Activated T-helper 1 cell treated with anti-CD3 and anti-CD28 coated beads, Interleukin-12 subunit alpha, Interleukin-12 subunit beta, Interleukin-2, Interleukin-4 antibody, amounts not matched to agents 30 ng/mL and 10 ng/mL and 1 ng/mL, durations not matched to agents 14 hours and 24 hours and 36 hours (primary cell): ENCODE measurements at regions not wholly inside any gene's neighbourhood (a gene's known extent, or its start where the extent isn't known, plus 50 kb on each side); places are given as distances from the start of the nearest gene placed in this dataset.
"Not testable (repeated sequence)": the region's sequence is repeated elsewhere in the genome, so short reads cannot be mapped to it uniquely, and the experiment has no call there.

Source experiments
- DNase-seq: peaks from one replicate; pipeline ENCODE4 v3.0.0; 2021; ENCODE audit warnings: low spot score
- H3K27ac Mint-ChIP-seq: one replicate; pipeline ENCODE4 v1.8.0; 2021; ENCODE audit warnings: mild to moderate bottlenecking, mixed read lengths
- H3K27me3 Mint-ChIP-seq: one replicate; pipeline ENCODE4 v1.8.0; 2022; ENCODE audit warnings: mild to moderate bottlenecking, moderate library complexity, mixed read lengths; ENCODE audit not compliant: insufficient read depth
- H3K36me3 Mint-ChIP-seq: one replicate; pipeline ENCODE4 v1.8.0; 2021; ENCODE audit warnings: low read depth, mixed read lengths
- H3K4me1 Mint-ChIP-seq: one replicate; pipeline ENCODE4 v1.8.0; 2021; ENCODE audit warnings: low read depth, mixed read lengths
- H3K4me3 Mint-ChIP-seq: one replicate; pipeline ENCODE4 v1.8.0; 2021; ENCODE audit warnings: mild to moderate bottlenecking, moderate library complexity, mixed read lengths
- H3K9me3 Mint-ChIP-seq: one replicate; pipeline ENCODE4 v1.8.0; 2021; ENCODE audit warnings: mixed read lengths
- intact Hi-C: fragments of 100-400 bp; cut with micrococcal nuclease; formaldehyde crosslinking; loops from one replicate; pipeline ENCODE4 v1.15.1; 2024

GRCh38 chr11:14573539-14574057 is 53.4 kb upstream of the PSMA1 start:
- H3K27ac Mint-ChIP-seq, DNase-seq, H3K4me3 Mint-ChIP-seq, H3K27me3 Mint-ChIP-seq: not testable (repeated sequence)
- Mint-ChIP-seq H3K36me3 (peaks cover 64% of the 10 kb centered on the region), H3K4me1 (peaks cover 68% of the 10 kb centered on the region), H3K9me3 (peaks cover 61% of the 10 kb centered on the region)
- intact Hi-C loops, result loop anchor here (10.0 kb wide), 1 partner anchor 499 kb away; no protein-coding TSS in a partner anchor

- Mint-ChIP-seq H3K27ac (peak overlapping the region; percentile 84), H3K4me3 (peak overlapping the region; percentile 44), H3K9me3 (peaks cover 52% of the 10 kb centered on the region), H3K36me3 (peaks cover 54% of the 10 kb centered on the region), H3K27me3 (no peaks in the 10 kb centered on the region), H3K4me1 (peaks cover 62% of the 10 kb centered on the region)
- intact Hi-C loops, result loop anchor here (1.0 to 10.0 kb wide), 3 partner anchors 33 to 502 kb away; no protein-coding TSS in a partner anchor
- DNase-seq, result no peak
These were observed 57.1 kb upstream of the PSMA1 start for GRCh38 chr11:14577292-14577691.

DNA sequence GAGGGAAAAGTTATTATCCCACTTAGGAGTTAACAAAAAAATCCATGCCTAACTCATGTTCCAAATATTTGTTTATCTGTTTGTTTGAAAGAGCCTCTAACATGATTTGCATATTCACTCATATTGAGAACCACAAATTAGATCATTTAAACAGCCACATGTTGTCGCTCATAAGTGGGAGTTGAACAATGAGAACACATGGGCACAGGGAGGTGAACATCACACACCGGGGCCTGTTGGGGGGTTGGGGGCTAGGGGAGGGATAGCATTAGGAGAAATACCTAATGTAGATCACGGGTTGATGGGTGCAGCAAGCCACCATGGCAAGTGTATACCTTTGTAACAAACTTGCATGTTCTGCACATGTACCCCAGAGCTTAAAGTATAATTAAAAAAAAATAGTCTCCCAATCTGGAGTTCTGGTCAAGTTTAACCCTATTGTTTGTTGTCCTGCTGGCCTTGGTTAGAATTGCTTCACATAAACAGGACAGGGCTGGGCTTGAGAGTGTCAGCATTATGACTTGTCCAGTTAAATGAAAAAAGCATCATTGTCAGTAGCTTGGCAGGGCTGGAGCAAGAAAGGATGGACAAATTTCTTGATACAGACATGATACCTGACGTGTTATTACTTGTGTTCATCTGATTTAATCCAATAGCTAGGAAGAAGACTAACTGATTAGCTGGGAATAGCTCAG is 57.8 kb upstream of the PSMA1 start:
- Mint-ChIP-seq H3K27ac (peak overlapping the region; percentile 84), H3K27me3 (no peaks in the 10 kb centered on the region), H3K36me3 (peaks cover 51% of the 10 kb centered on the region), H3K9me3 (peaks cover 48% of the 10 kb centered on the region), H3K4me3 (peak overlapping the region; percentile 44), H3K4me1 (peaks cover 65% of the 10 kb centered on the region)
- peak; percentile 17 for DNase-seq
- intact Hi-C loops, result loop anchor here (1.0 to 10.0 kb wide), 11 partner anchors 34 to 503 kb away; partner anchors contain the start of gene PSMA1

- peak; percentile 76 for DNase-seq
These were observed 58.4 kb upstream of the PSMA1 start for GRCh38 chr11:14578541-14578956.

DNA sequence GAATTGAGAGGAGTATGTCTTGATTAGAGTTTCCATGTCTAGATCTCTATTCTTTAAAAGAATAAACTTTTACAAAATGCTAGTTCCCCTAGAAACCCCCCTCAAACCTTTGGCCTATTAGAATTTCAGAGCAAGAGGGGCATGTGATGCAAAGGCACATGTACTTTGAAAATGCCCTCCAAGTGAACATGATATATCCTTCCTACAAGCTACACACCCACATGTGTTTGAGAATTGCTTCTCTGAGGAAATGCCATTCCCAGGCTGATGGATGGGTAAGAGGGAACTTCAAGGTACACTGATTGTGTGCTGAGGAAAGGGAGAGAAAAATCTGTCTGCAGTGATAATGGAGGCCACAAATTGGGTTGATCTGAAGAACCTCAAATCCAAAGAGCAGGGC is 59.5 kb upstream of the PSMA1 start:
- Mint-ChIP-seq H3K4me1 (peaks cover 70% of the 10 kb centered on the region), H3K4me3 (peak overlapping the region; percentile 8), H3K9me3 (peaks cover 37% of the 10 kb centered on the region), H3K27me3 (no peaks in the 10 kb centered on the region), H3K27ac (peak overlapping the region; percentile 64), H3K36me3 (peaks cover 51% of the 10 kb centered on the region)
- intact Hi-C loops, result loop anchor here (2.0 to 10.0 kb wide), 2 partner anchors 243 to 505 kb away; no protein-coding TSS in a partner anchor
- DNase-seq, result no peak

More at GRCh38 chr11:14578541-14578956, 58.4 kb upstream of the PSMA1 start:
- peak overlapping the region; percentile 21 for H3K4me3 Mint-ChIP-seq
- peaks cover 53% of the 10 kb centered on the region for H3K36me3 Mint-ChIP-seq
- peaks cover 46% of the 10 kb centered on the region for H3K9me3 Mint-ChIP-seq
- H3K27ac Mint-ChIP-seq, result peak overlapping the region; percentile 84
- H3K4me1 Mint-ChIP-seq, result peaks cover 71% of the 10 kb centered on the region
- no peaks in the 10 kb centered on the region for H3K27me3 Mint-ChIP-seq
- intact Hi-C loops, result loop anchor here (1.0 to 10.0 kb wide), 9 partner anchors 34 to 504 kb away; partner anchors contain the start of gene PSMA1

DNA sequence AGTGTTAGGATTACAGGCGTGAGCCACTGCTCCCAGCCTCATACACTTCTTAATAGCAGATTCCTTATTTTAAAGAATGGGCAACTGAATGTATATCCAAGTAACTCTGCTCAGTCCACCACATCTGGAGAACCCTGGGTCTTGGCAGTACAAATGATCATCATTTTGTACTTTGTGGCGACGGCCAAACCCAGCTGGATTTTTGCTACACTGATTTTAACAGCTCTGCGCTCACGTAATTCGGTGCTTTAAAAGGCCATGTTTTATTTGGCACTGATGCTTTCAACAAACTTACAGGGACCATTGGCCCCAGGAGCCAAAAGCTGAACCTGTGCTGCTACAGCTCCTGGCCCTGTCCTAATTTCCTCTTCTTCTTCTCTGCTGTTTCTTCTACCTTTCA is 60.8 kb upstream of the PDE3B start:
- H3K9me3 Mint-ChIP-seq, result peaks cover 20% of the 10 kb centered on the region
- peaks cover 39% of the 10 kb centered on the region for H3K36me3 Mint-ChIP-seq
- no peak overlapping the region for H3K4me3 Mint-ChIP-seq
- H3K27me3 Mint-ChIP-seq, result no peaks in the 10 kb centered on the region
- H3K27ac Mint-ChIP-seq, result peak overlapping the region; percentile 64
- intact Hi-C loops, result no loop called here
- peaks cover 61% of the 10 kb centered on the region for H3K4me1 Mint-ChIP-seq
- DNase-seq, result no peak

DNA sequence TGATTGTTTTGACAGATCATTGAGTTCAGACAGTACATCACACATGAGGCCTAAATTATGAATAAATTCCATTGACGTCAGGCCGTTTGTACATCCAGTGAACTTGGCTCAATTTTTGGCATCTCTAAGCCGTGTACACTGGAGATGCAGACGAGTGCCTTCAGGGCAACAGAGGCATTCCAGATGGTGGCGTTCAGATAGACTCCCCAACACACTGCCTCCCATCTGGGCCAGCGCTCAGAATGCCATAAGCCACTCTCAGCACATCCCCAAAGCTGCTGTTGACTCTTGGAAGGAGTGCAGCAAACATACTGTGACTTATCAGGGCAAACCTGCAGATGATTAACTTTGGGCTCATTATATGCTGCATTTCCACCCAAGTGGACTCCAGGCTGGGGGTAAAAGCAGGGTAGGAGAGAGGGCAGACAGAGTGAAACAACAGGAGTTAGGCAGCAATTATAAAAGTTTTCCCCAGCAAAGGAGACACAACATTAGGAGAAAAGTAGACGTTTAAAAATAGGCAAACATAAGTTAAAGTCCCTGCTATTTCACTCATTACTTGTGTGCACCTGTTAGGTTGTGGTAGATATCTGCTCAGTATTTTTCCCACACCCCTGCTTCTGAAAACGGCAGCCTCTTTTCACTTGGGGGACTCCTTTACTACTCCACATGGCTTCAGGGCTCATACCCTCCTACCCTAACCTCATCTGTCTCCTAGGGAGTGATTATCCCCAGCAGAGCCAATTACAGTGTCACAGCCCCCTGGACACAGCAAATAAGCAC is 60.2 kb upstream of the PDE3B start:
- intact Hi-C loops, result no loop called here
- Mint-ChIP-seq H3K4me1 (peaks cover 59% of the 10 kb centered on the region), H3K9me3 (peaks cover 20% of the 10 kb centered on the region), H3K36me3 (peaks cover 45% of the 10 kb centered on the region), H3K4me3 (no peak overlapping the region), H3K27ac (peak overlapping the region; percentile 64), H3K27me3 (no peaks in the 10 kb centered on the region)
- no peak for DNase-seq

DNA sequence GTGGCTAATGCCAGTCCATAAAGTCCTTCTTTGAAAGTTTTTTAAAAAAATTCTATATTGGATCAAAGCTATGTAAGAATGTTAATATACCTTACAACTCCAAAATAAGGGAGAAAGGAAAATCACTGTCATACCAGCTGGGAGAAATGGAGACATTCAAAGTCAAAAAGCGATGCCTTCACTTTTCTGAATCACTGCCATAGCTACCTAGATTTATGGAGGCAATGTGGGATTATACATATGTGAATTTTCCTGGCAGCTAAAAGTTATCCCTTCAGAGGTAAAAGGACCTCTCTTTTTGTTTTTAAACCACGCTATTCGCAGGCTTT is 59.6 kb upstream of the PDE3B start:
- intact Hi-C loops, result no loop called here
- Mint-ChIP-seq H3K27ac (no peak overlapping the region), H3K27me3 (no peaks in the 10 kb centered on the region), H3K9me3 (peaks cover 20% of the 10 kb centered on the region), H3K36me3 (peaks cover 49% of the 10 kb centered on the region), H3K4me1 (peaks cover 57% of the 10 kb centered on the region), H3K4me3 (no peak overlapping the region)
- DNase-seq, result no peak

DNA sequence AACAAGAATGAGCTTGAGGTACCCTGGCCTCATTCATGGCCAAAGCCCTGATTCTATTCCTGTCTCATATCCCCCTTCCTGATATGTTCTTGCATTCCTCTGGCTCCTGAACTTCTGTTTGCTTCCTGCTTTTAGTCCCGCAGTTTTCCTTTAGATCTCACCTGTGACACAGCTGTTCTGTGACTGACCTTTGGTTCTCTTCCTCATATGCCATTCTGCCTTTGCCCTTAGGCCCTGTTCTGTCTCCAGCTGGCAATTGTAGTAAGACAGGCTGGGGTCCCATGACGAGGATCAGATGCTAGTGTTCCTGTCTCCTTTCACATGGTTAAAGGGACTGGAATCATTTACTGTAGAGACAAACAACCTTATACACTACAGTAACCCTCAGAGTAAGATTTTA is 59.0 kb upstream of the PDE3B start:
- Mint-ChIP-seq H3K9me3 (peaks cover 20% of the 10 kb centered on the region), H3K36me3 (peaks cover 52% of the 10 kb centered on the region), H3K4me3 (no peak overlapping the region), H3K27me3 (no peaks in the 10 kb centered on the region), H3K27ac (peak overlapping the region; percentile 18), H3K4me1 (peaks cover 54% of the 10 kb centered on the region)
- intact Hi-C loops, result no loop called here
- no peak for DNase-seq

DNA sequence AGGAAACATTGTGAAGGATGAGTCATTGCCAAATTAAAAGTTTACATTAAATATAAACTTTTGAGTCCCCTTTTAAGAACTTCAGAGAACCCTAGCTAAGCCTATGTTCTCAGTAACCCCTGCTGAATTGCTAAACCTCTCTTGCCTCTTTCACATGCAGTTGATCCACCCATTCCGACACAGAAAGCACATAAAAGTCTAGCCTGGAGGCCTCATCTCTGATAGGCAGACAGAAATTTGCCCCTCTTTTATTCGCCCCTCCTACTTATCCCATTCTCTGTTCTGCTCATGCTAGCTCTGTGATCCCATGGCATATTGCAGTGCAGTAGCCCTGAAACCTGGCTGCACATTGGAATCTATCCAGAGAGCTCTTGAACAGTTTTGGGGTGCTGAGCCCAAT is 58.2 kb upstream of the PDE3B start:
- DNase-seq, result no peak
- no peaks in the 10 kb centered on the region for H3K27me3 Mint-ChIP-seq
- H3K4me1 Mint-ChIP-seq, result peaks cover 54% of the 10 kb centered on the region
- intact Hi-C loops, result no loop called here
- peaks cover 52% of the 10 kb centered on the region for H3K36me3 Mint-ChIP-seq
- peaks cover 19% of the 10 kb centered on the region for H3K9me3 Mint-ChIP-seq
- no peak overlapping the region for H3K4me3 Mint-ChIP-seq
- H3K27ac Mint-ChIP-seq, result no peak overlapping the region

DNA sequence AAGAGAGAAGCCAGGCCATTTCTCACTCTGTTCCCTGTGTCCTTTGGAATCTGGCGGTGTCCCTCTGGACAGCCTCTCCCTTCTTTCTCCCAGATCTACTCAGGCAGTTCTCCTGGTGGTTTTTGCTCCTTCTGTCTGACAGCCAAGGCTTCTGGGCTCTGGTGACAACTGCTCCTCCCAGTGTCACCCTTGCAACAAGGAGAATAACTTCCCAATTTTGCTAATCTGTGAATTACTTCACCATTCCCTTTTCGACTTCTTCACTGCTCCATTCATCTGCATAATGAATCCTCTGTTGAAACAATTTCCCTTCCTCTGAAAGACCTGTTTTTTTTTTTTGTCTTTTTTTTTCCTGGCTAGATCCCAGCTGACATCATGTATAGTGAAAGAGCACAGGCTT is 56.3 kb upstream of the PDE3B start:
- DNase-seq, result no peak
- no peak overlapping the region for H3K4me3 Mint-ChIP-seq
- peaks cover 60% of the 10 kb centered on the region for H3K36me3 Mint-ChIP-seq
- peaks cover 15% of the 10 kb centered on the region for H3K9me3 Mint-ChIP-seq
- peaks cover 56% of the 10 kb centered on the region for H3K4me1 Mint-ChIP-seq
- H3K27ac Mint-ChIP-seq, result peak overlapping the region; percentile 10
- intact Hi-C loops, result no loop called here
- H3K27me3 Mint-ChIP-seq, result no peaks in the 10 kb centered on the region

- peaks cover 60% of the 10 kb centered on the region for H3K36me3 Mint-ChIP-seq
- peaks cover 52% of the 10 kb centered on the region for H3K4me1 Mint-ChIP-seq
- no peak overlapping the region for H3K27ac Mint-ChIP-seq
- no peaks in the 10 kb centered on the region for H3K27me3 Mint-ChIP-seq
- no peak overlapping the region for H3K4me3 Mint-ChIP-seq
- intact Hi-C loops, result no loop called here
- peaks cover 9% of the 10 kb centered on the region for H3K9me3 Mint-ChIP-seq
- no peak for DNase-seq
These were observed 54.9 kb upstream of the PDE3B start for GRCh38 chr11:14588681-14589080.

- intact Hi-C loops, result no loop called here
- Mint-ChIP-seq H3K9me3 (peaks cover 9% of the 10 kb centered on the region), H3K4me1 (peaks cover 49% of the 10 kb centered on the region), H3K4me3 (no peak overlapping the region), H3K27ac (no peak overlapping the region), H3K27me3 (no peaks in the 10 kb centered on the region), H3K36me3 (peaks cover 57% of the 10 kb centered on the region)
- DNase-seq, result no peak
These were observed 54.2 kb upstream of the PDE3B start for GRCh38 chr11:14589421-14589820.
